BE2C (cell line): ENCODE measurements at regions not wholly inside any gene's neighbourhood (a gene's known extent, or its start where the extent isn't known, plus 50 kb on each side); places are given as distances from the start of the nearest gene placed in this dataset.

Source experiments
- DNase-seq: peaks from one replicate; pipeline ENCODE4 v3.0.0-alpha.2; 2020
- H3K27me3 ChIP-seq: fragments of 250-450 bp; sonication (Bioruptor Pico); 2 replicates; pipeline ENCODE4 v1.5.1; 2020; ENCODE audit warnings: mild to moderate bottlenecking
- H3K36me3 ChIP-seq: fragments of 250-450 bp; sonication (Bioruptor Pico); 2 replicates; pipeline ENCODE4 v1.5.1; 2020; ENCODE audit warnings: mild to moderate bottlenecking
- H3K4me1 ChIP-seq: fragments of 250-450 bp; sonication (Bioruptor Pico); 2 replicates; pipeline ENCODE4 v1.5.1; 2020
- H3K4me3 ChIP-seq: 2 replicates; pipeline ENCODE4 v1.5.1; 2011; ENCODE audit warnings: low read depth, low read length
- H3K9me3 ChIP-seq: fragments of 250-450 bp; sonication (Bioruptor Pico); 2 replicates; pipeline ENCODE4 v1.5.1; 2020
- CTCF ChIP-seq: IDR thresholded peaks from 2 replicates; pipeline ENCODE4 v1.5.1; 2012; ENCODE audit warnings: mild to moderate bottlenecking, low read depth, low read length

GRCh38 chr2:8306530-8307351 is 375.1 kb upstream of the ID2 start:
- no peaks in the 10 kb centered on the region for H3K27me3 ChIP-seq
- DNase-seq: no peak
- no peak overlapping the region for H3K4me3 ChIP-seq
- peaks cover 10% of the 10 kb centered on the region for H3K4me1 ChIP-seq
- no peaks in the 10 kb centered on the region for H3K36me3 ChIP-seq
- TF ChIP-seq CTCF: no peak
- H3K9me3 ChIP-seq: no peaks in the 10 kb centered on the region

GRCh38 chr2:8307606-8308180 is 374.2 kb upstream of the ID2 start:
- TF ChIP-seq CTCF: no peak
- Histone ChIP-seq H3K4me3 (no peak overlapping the region), H3K9me3 (no peaks in the 10 kb centered on the region), H3K4me1 (peaks cover 14% of the 10 kb centered on the region), H3K27me3 (no peaks in the 10 kb centered on the region), H3K36me3 (no peaks in the 10 kb centered on the region)
- no peak for DNase-seq

GRCh38 chr2:8309131-8309530 is 372.7 kb upstream of the ID2 start:
- Histone ChIP-seq H3K27me3 (no peaks in the 10 kb centered on the region), H3K36me3 (no peaks in the 10 kb centered on the region), H3K9me3 (no peaks in the 10 kb centered on the region), H3K4me3 (no peak overlapping the region), H3K4me1 (peaks cover 28% of the 10 kb centered on the region)
- no peak for TF ChIP-seq CTCF
- no peak for DNase-seq

GRCh38 chr2:8310557-8311455 is 371.1 kb upstream of the ID2 start:
- no peak for DNase-seq
- Histone ChIP-seq H3K27me3 (no peaks in the 10 kb centered on the region), H3K4me1 (peaks cover 39% of the 10 kb centered on the region), H3K4me3 (no peak overlapping the region), H3K36me3 (no peaks in the 10 kb centered on the region), H3K9me3 (no peaks in the 10 kb centered on the region)
- TF ChIP-seq CTCF: no peak

GRCh38 chr2:8312221-8312620 is 369.6 kb upstream of the ID2 start:
- peaks cover 44% of the 10 kb centered on the region for H3K4me1 ChIP-seq
- no peak for TF ChIP-seq CTCF

More at GRCh38 chr2:8312221-8312620, 369.6 kb upstream of the ID2 start:
- Histone ChIP-seq H3K4me3 (no peak overlapping the region), H3K9me3 (no peaks in the 10 kb centered on the region), H3K36me3 (no peaks in the 10 kb centered on the region), H3K27me3 (no peaks in the 10 kb centered on the region)
- DNase-seq: no peak
